H1 (cell line): ENCODE measurements at regions not wholly inside any gene's neighbourhood (a gene's known extent, or its start where the extent isn't known, plus 50 kb on each side); places are given as distances from the start of the nearest gene placed in this dataset.

Experiments
- CTCF ChIA-PET: fragments of 300-600 bp; sonication (Branson Sonifier 250); formaldehyde crosslinking; loops from one replicate; lab custom pipeline; 2021; ENCODE audit not compliant: partially characterized antibody; lab: Charles Lee
- POLR2A ChIA-PET: fragments of 300-600 bp; sonication (Branson Sonifier 250); formaldehyde crosslinking; loops from one replicate; lab custom pipeline; 2021; ENCODE audit warnings: inconsistent platforms; ENCODE audit not compliant: partially characterized antibody; lab: Charles Lee
- DNase-seq, 2 experiments: peaks; one replicate each; pipeline versions ENCODE4 v3.0.0 to v3.0.0-alpha.2; 2010 to 2022; ENCODE audit warnings: low spot score in 2 of 2, low read depth in 1 of 2, mixed read lengths in 1 of 2
- FAIRE-seq: peaks from 2 replicates; lab custom pipeline; 2011; peaks lifted over from hg19 to GRCh38; lab: Jason Lieb, UNC
- H2AFZ ChIP-seq: 2 replicates; pipeline ENCODE4 v1.8.1; 2012; ENCODE audit warnings: low read length, inconsistent platforms
- H2AK5ac ChIP-seq: 2 replicates; pipeline ENCODE4 v1.6.1; 2013; ENCODE audit warnings: low read depth, low read length
- H2BK120ac ChIP-seq: replicated peaks from 2 replicates; pipeline ENCODE3; 2013; ENCODE audit warnings: low read depth, low read length, inconsistent platforms
- H2BK12ac ChIP-seq: 2 replicates; pipeline ENCODE4 v1.6.1; 2013; ENCODE audit warnings: low read depth, low read length
- H2BK15ac ChIP-seq: 2 replicates; pipeline ENCODE4 v1.6.1; 2013; ENCODE audit warnings: low read length
- H2BK20ac ChIP-seq: 2 replicates; pipeline ENCODE4 v1.6.1; 2013; ENCODE audit warnings: low read length
- H2BK5ac ChIP-seq: 2 replicates; pipeline ENCODE4 v1.6.1; 2013; ENCODE audit warnings: low read depth, low read length
- H3K14ac ChIP-seq: 2 replicates; pipeline ENCODE4 v1.6.1; 2013; ENCODE audit warnings: inconsistent platforms; ENCODE audit not compliant: insufficient read length
- H3K18ac ChIP-seq: 2 replicates; pipeline ENCODE4 v1.6.1; 2013; ENCODE audit warnings: low read length; ENCODE audit errors: extremely low read depth
- H3K23ac ChIP-seq: 2 replicates; pipeline ENCODE4 v1.6.1; 2013; ENCODE audit warnings: inconsistent platforms; ENCODE audit not compliant: insufficient read length
- H3K23me2 ChIP-seq: 2 replicates; pipeline ENCODE4 v1.6.1; 2013; ENCODE audit warnings: low read depth, low read length
- H3K27ac ChIP-seq: 2 replicates; pipeline ENCODE4 v1.6.1; 2011; ENCODE audit warnings: low read depth, low read length, inconsistent platforms
- H3K27me3 ChIP-seq, 4 experiments: replicated peaks in 1 of 4; 1 replicate in 1 of 4; 2 replicates in 3 of 4; pipeline versions ENCODE4 v1.6.1 to v1.8.1; 2011 to 2013; ENCODE audit warnings: low read length in 3 of 4, mild to moderate bottlenecking in 3 of 4, inconsistent platforms in 2 of 4, mixed read lengths in 2 of 4, moderate library complexity in 1 of 4; ENCODE audit not compliant: control insufficient read depth in 3 of 4, insufficient read depth in 3 of 4; ENCODE audit errors: extremely low read depth in 1 of 4
- H3K36me3 ChIP-seq, 4 experiments: 2 replicates each; pipeline versions ENCODE4 v1.6.1 to v1.8.1; 2011 to 2013; ENCODE audit warnings: mild to moderate bottlenecking in 4 of 4, low read length in 3 of 4, moderate library complexity in 2 of 4, control low read depth in 1 of 4, inconsistent platforms in 1 of 4; ENCODE audit not compliant: insufficient read depth in 4 of 4, control insufficient read depth in 2 of 4
- H3K4ac ChIP-seq: replicated peaks from 2 replicates; pipeline ENCODE3; 2013; ENCODE audit warnings: low read length, low read depth, mixed read lengths, inconsistent platforms; ENCODE audit not compliant: insufficient read length
- H3K4me1 ChIP-seq, 4 experiments: replicated peaks in 1 of 4; 1 replicate in 1 of 4; 2 replicates in 3 of 4; pipeline versions ENCODE4 v1.6.1 to v1.8.1; 2011 to 2013; ENCODE audit warnings: low read length in 3 of 4, inconsistent platforms in 2 of 4, mixed read lengths in 1 of 4; ENCODE audit not compliant: insufficient read depth in 4 of 4, control insufficient read depth in 3 of 4
- H3K4me2 ChIP-seq, 2 experiments: 2 replicates each; pipeline versions ENCODE4 v1.6.1 to v1.8.1; 2011 to 2013; ENCODE audit warnings: low read depth in 2 of 2, low read length in 2 of 2, control low read depth in 1 of 2, inconsistent platforms in 1 of 2, mild to moderate bottlenecking in 1 of 2; ENCODE audit not compliant: insufficient read depth in 1 of 2
- H3K4me3 ChIP-seq, 4 experiments: fragments of 200-600, 300-600 bp in 1 of 4; sonication (generic), shearing (Covaris generic), sonication (Bioruptor Twin) in 1 of 4; 2 replicates each; pipeline versions ENCODE4 v1.5.1 to v1.8.1; 2011 to 2016; ENCODE audit warnings: low read length in 4 of 4, low read depth in 3 of 4, control low read depth in 2 of 4, inconsistent platforms in 2 of 4, mild to moderate bottlenecking in 2 of 4, mixed read lengths in 1 of 4, moderate library complexity in 1 of 4; ENCODE audit not compliant: insufficient read depth in 2 of 4; ENCODE audit errors: extremely low read depth in 1 of 4
- H3K56ac ChIP-seq: replicated peaks from 2 replicates; pipeline ENCODE3; 2013; ENCODE audit warnings: low read depth, mild to moderate bottlenecking, mixed read lengths, low read length, inconsistent platforms; ENCODE audit not compliant: insufficient read length
- H3K79me1 ChIP-seq: 2 replicates; pipeline ENCODE4 v1.6.1; 2013; ENCODE audit warnings: low read depth, low read length, control low read depth
- H3K79me2 ChIP-seq, 2 experiments: 2 replicates each; pipeline versions ENCODE4 v1.6.1 to v1.8.1; 2012 to 2013; ENCODE audit warnings: low read length in 2 of 2, mild to moderate bottlenecking in 2 of 2, inconsistent platforms in 1 of 2; ENCODE audit not compliant: insufficient read depth in 2 of 2, control insufficient read depth in 1 of 2
- H3K9ac ChIP-seq, 4 experiments: replicated peaks in 1 of 4; 1 replicate in 1 of 4; 2 replicates in 3 of 4; pipeline versions ENCODE4 v1.6.1 to v1.8.1; 2011 to 2013; ENCODE audit warnings: low read depth in 3 of 4, low read length in 3 of 4, control low read depth in 2 of 4, mild to moderate bottlenecking in 2 of 4, moderate library complexity in 2 of 4, inconsistent platforms in 1 of 4; ENCODE audit errors: extremely low read depth in 1 of 4
- H3K9me3 ChIP-seq, 2 experiments: 2 replicates each; pipeline versions ENCODE4 v1.6.1 to v1.8.1; 2012 to 2013; ENCODE audit warnings: mild to moderate bottlenecking in 2 of 2, moderate library complexity in 2 of 2, control low read depth in 1 of 2, inconsistent platforms in 1 of 2, low read depth in 1 of 2, low read length in 1 of 2, mixed read lengths in 1 of 2; ENCODE audit not compliant: insufficient read depth in 2 of 2
- H4K20me1 ChIP-seq, 2 experiments: replicated peaks in 1 of 2; 2 replicates each; pipeline versions ENCODE3 to v1.8.1; 2011 to 2013; ENCODE audit warnings: inconsistent platforms in 2 of 2, low read length in 2 of 2, mild to moderate bottlenecking in 1 of 2; ENCODE audit not compliant: insufficient read depth in 2 of 2, control insufficient read depth in 1 of 2
- H4K5ac ChIP-seq: 2 replicates; pipeline ENCODE4 v1.6.1; 2013; ENCODE audit warnings: low read length, low read depth, mixed read lengths, inconsistent platforms; ENCODE audit not compliant: insufficient read length
- H4K8ac ChIP-seq: 2 replicates; pipeline ENCODE4 v1.8.0; 2013; ENCODE audit warnings: mild to moderate bottlenecking, moderate library complexity, low read length, inconsistent platforms; ENCODE audit not compliant: insufficient read depth; ENCODE audit errors: extremely low read depth
- H4K91ac ChIP-seq: replicated peaks from 2 replicates; pipeline ENCODE3; 2013; ENCODE audit warnings: low read length, mixed read lengths, inconsistent platforms; ENCODE audit not compliant: insufficient read length
- GABPA ChIP-seq: IDR thresholded peaks from 2 replicates; pipeline ENCODE4 v1.6.1; 2011; ENCODE audit warnings: mild to moderate bottlenecking, low read length, moderate library complexity, borderline replicate concordance; ENCODE audit not compliant: insufficient read depth
- SP4 ChIP-seq: IDR thresholded peaks from 2 replicates; pipeline ENCODE4 v1.6.1; 2012; ENCODE audit warnings: low read length, inconsistent platforms
- ZNF274 ChIP-seq: IDR thresholded peaks from 2 replicates; pipeline ENCODE4 v1.7.0; 2012; ENCODE audit warnings: low read length, borderline replicate concordance; ENCODE audit errors: extremely low read depth
- WGBS, 2 experiments: shearing (Covaris generic) in 1 of 2; methylation state at CpG; one replicate each; pipeline versions ENCODE4 v1.1.6 to v1.1.7; 2013 to 2015; ENCODE audit warnings: low lambda C conversion rate in 2 of 2, mixed read lengths in 2 of 2, inconsistent platforms in 1 of 2, low coverage in 1 of 2, missing lambda C conversion rate in 1 of 2; ENCODE audit not compliant: insufficient replicate concordance in 2 of 2, insufficient coverage in 1 of 2, insufficient read length in 1 of 2; ENCODE audit errors: extremely low coverage in 1 of 2, missing lambda C conversion rate in 1 of 2; 5-methylcytosine and 5-hydroxymethylcytosine counted together
- TF ChIP-seq, protein P1 (sequence below): IDR thresholded peaks from 2 replicates; pipeline ENCODE4 v1.6.1; 2012; ENCODE audit warnings: inconsistent platforms

DNA sequence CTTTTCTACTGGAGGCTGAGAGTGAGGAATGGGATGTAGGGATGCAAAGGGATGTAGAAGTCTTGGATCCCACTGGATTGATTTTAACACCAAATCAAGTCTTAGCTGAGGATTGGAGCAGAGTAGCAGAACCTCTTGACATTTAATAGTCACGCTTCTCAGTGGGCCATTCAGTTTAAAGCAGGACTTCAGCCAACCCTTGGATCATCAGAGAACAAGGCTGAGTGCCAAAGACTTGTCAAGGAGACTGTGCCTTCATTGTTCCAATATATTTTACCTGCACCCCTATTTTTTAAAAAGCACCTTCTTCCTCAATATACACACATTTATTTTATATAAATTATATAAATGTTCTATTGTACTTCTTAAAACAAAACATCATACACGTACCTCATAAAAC, 242.4 kb upstream of the ST6GAL2 start:
- H2AFZ ChIP-seq = no peak overlapping the region
- no peak for TF ChIP-seq GABPA
- TF ChIP-seq, protein P1, sequence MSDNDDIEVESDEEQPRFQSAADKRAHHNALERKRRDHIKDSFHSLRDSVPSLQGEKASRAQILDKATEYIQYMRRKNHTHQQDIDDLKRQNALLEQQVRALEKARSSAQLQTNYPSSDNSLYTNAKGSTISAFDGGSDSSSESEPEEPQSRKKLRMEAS = no peak
- TF ChIP-seq ZNF274 = no peak
- TF ChIP-seq SP4 = no peak

More for the DNA sequence above, 242.4 kb upstream of the ST6GAL2 start:
- no peak overlapping the region for H3K4ac ChIP-seq
- H2BK5ac ChIP-seq = no peak overlapping the region
- peaks cover 0 to under 1% of the 10 kb centered on the region in 2 experiments for H4K20me1 ChIP-seq
- no peak overlapping the region for H3K9ac ChIP-seq
- no peak overlapping the region for H4K91ac ChIP-seq
- H3K27me3 ChIP-seq = no peaks in the 10 kb centered on the region
- no peak overlapping the region for H2BK120ac ChIP-seq
- no peak overlapping the region for H2BK12ac ChIP-seq
- H3K4me1 ChIP-seq = no peaks in the 10 kb centered on the region
- H3K27ac ChIP-seq = no peak overlapping the region
- POLR2A ChIA-PET = no interaction called here
- no peak overlapping the region for H3K23ac ChIP-seq
- DNase-seq (no peak), FAIRE-seq (no peak)
- no peak overlapping the region for H4K8ac ChIP-seq
- H3K4me3 ChIP-seq = no peak overlapping the region
- no peak overlapping the region for H3K56ac ChIP-seq
- H3K23me2 ChIP-seq = peaks cover under 1% of the 10 kb centered on the region; the same call in 1 of the 2 replicates
- WGBS, 2 experiments = 88% methylated on average over 2 of the region's 2 CpGs; no CpG with 5 or more reads in 1 of the 2 experiments
- H3K4me2 ChIP-seq = no peak overlapping the region
- H3K9me3 ChIP-seq = no peaks in the 10 kb centered on the region
- CTCF ChIA-PET = no interaction called here
- no peak overlapping the region for H3K18ac ChIP-seq
- no peaks in the 10 kb centered on the region for H3K79me2 ChIP-seq
- H3K14ac ChIP-seq = no peak overlapping the region
- no peak overlapping the region for H2BK20ac ChIP-seq
- H4K5ac ChIP-seq = no peak overlapping the region
- H3K79me1 ChIP-seq = no peaks in the 10 kb centered on the region
- no peak overlapping the region for H2AK5ac ChIP-seq
- no peaks in the 10 kb centered on the region for H3K36me3 ChIP-seq
- no peak overlapping the region for H2BK15ac ChIP-seq
